Mesenchymal stem cell (in vitro differentiated cells and primary cell): ENCODE measurements at regions not wholly inside any gene's neighbourhood (a gene's known extent, or its start where the extent isn't known, plus 50 kb on each side); places are given as distances from the start of the nearest gene placed in this dataset.
A peak's percentile ranks its signal among the peaks of the same experiment; 100 is the strongest.

Experiments used
- DNase-seq: peaks from one replicate; pipeline ENCODE4 v3.0.0-alpha.2; 2013
- H2AFZ ChIP-seq: one replicate; pipeline ENCODE4 v1.6.1; 2013; ENCODE audit warnings: low read depth, mild to moderate bottlenecking, control low read depth, inconsistent platforms, low read length, moderate library complexity
- H2AK5ac ChIP-seq: 2 replicates; pipeline ENCODE4 v1.6.1; 2013; ENCODE audit warnings: low read length, moderate library complexity, mild to moderate bottlenecking, inconsistent platforms; ENCODE audit not compliant: severe bottlenecking
- H2BK120ac ChIP-seq: one replicate; pipeline ENCODE4 v1.6.1; 2013; ENCODE audit warnings: low read depth, mild to moderate bottlenecking, inconsistent platforms, low read length, moderate library complexity
- H2BK12ac ChIP-seq, 2 experiments: one replicate each; pipeline ENCODE4 v1.6.1; 2013; ENCODE audit warnings: inconsistent platforms in 2 of 2, low read length in 2 of 2, mild to moderate bottlenecking in 2 of 2, moderate library complexity in 2 of 2, control low read depth in 1 of 2
- H2BK15ac ChIP-seq: one replicate; pipeline ENCODE4 v1.6.1; 2013; ENCODE audit warnings: mild to moderate bottlenecking, low read depth, inconsistent platforms; ENCODE audit not compliant: poor library complexity, severe bottlenecking
- H2BK5ac ChIP-seq: 2 replicates; pipeline ENCODE4 v1.6.1; 2013; ENCODE audit warnings: low read depth, mild to moderate bottlenecking, low read length, control low read depth, inconsistent platforms; ENCODE audit not compliant: poor library complexity, severe bottlenecking
- H3K14ac ChIP-seq, 2 experiments: one replicate each; pipeline ENCODE4 v1.6.1; 2013; ENCODE audit warnings: inconsistent platforms in 2 of 2, low read length in 2 of 2, control low read depth in 1 of 2, mild to moderate bottlenecking in 1 of 2, moderate library complexity in 1 of 2
- H3K18ac ChIP-seq, 2 experiments: one replicate each; pipeline ENCODE4 v1.6.1; 2013; ENCODE audit warnings: inconsistent platforms in 2 of 2, low read length in 2 of 2, control low read depth in 1 of 2, low read depth in 1 of 2, mild to moderate bottlenecking in 1 of 2
- H3K23ac ChIP-seq, 2 experiments: one replicate each; pipeline ENCODE4 v1.6.1; 2013; ENCODE audit warnings: inconsistent platforms in 2 of 2, low read length in 2 of 2, mild to moderate bottlenecking in 2 of 2, moderate library complexity in 2 of 2, control low read depth in 1 of 2
- H3K27ac ChIP-seq: 2 replicates; pipeline ENCODE4 v1.5.1; 2013; ENCODE audit warnings: mild to moderate bottlenecking, moderate library complexity, low read length, control low read depth, inconsistent platforms; ENCODE audit not compliant: poor library complexity, severe bottlenecking
- H3K27me3 ChIP-seq, 2 experiments: 2 replicates each; pipeline versions ENCODE4 v1.6.1 to v1.7.0; 2013; ENCODE audit warnings: low read length in 2 of 2, mild to moderate bottlenecking in 2 of 2, moderate library complexity in 2 of 2, control low read depth in 1 of 2, inconsistent platforms in 1 of 2; ENCODE audit not compliant: control insufficient read depth in 1 of 2, insufficient read depth in 1 of 2
- H3K36me3 ChIP-seq, 2 experiments: 2 replicates each; pipeline versions ENCODE4 v1.6.1 to v1.7.0; 2013; ENCODE audit warnings: low read length in 2 of 2, control low read depth in 1 of 2, inconsistent platforms in 1 of 2, low read depth in 1 of 2, mild to moderate bottlenecking in 1 of 2; ENCODE audit not compliant: insufficient read depth in 2 of 2, control insufficient read depth in 1 of 2
- H3K4ac ChIP-seq, 2 experiments: one replicate each; pipeline ENCODE4 v1.6.1; 2013; ENCODE audit warnings: inconsistent platforms in 2 of 2, low read length in 2 of 2, mild to moderate bottlenecking in 2 of 2, moderate library complexity in 2 of 2, control low read depth in 1 of 2, low read depth in 1 of 2
- H3K4me1 ChIP-seq: 2 replicates; pipeline ENCODE4 v1.6.1; 2013; ENCODE audit warnings: low read depth, low read length, control low read depth; ENCODE audit not compliant: control insufficient read depth, insufficient read depth
- H3K4me2 ChIP-seq: 2 replicates; pipeline ENCODE4 v1.6.1; 2013; ENCODE audit warnings: low read length, mild to moderate bottlenecking, inconsistent platforms; ENCODE audit not compliant: poor library complexity, severe bottlenecking
- H3K4me3 ChIP-seq, 2 experiments: 2 replicates each; pipeline versions ENCODE4 v1.5.1 to v1.7.0; 2013; ENCODE audit warnings: low read length in 2 of 2, mild to moderate bottlenecking in 2 of 2, control low read depth in 1 of 2, low read depth in 1 of 2; ENCODE audit not compliant: insufficient read depth in 1 of 2
- H3K79me1 ChIP-seq: replicated peaks from 2 replicates; pipeline ENCODE4 v1.6.1; 2013; ENCODE audit warnings: mild to moderate bottlenecking, control low read depth, low read length, inconsistent platforms; ENCODE audit not compliant: poor library complexity, severe bottlenecking
- H3K9ac ChIP-seq: 2 replicates; pipeline ENCODE4 v1.7.0; 2013; ENCODE audit warnings: mild to moderate bottlenecking, low read length, moderate library complexity
- H3K9me3 ChIP-seq: 2 replicates; pipeline ENCODE4 v1.7.0; 2013; ENCODE audit warnings: mild to moderate bottlenecking, low read length; ENCODE audit not compliant: control insufficient read depth
- H4K8ac ChIP-seq: one replicate; pipeline ENCODE4 v1.6.1; 2013; ENCODE audit warnings: inconsistent platforms, mild to moderate bottlenecking, low read length, moderate library complexity
- H4K91ac ChIP-seq: one replicate; pipeline ENCODE4 v1.6.1; 2013; ENCODE audit warnings: mild to moderate bottlenecking, low read length, inconsistent platforms
- WGBS: methylation state at CpG from one replicate; pipeline ENCODE4 v1.1.7; 2013; ENCODE audit warnings: mixed read lengths; 5-methylcytosine and 5-hydroxymethylcytosine counted together

DNA sequence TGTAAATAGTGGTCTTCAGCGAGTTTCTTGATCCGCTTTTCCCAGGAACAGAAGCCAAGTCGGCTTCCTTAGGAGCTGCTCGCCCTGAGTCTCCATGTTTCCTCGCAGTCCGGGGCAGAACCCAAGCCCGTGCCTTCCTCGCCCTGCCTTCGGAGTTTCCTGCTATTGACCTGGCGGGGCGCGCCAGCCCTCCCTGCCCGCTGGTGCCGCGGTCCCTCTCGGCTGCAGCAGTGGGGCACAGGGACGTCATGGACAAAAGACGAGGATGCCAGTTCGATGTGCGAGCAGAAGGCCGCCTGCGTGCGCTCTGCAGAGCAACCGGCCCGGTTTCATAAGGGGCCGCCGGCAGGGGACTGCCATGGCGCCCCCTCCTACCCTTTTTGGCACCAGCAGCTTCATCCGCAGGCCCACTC is 156.6 kb downstream of the TM9SF2 start:
- Histone ChIP-seq H3K4me3 (peak overlapping the region; percentile 38 to 76), H3K27me3 (peaks cover 0 to 3% of the 10 kb centered on the region in 2 experiments), H2AK5ac (no peak overlapping the region), H3K4me1 (peaks cover 16% of the 10 kb centered on the region), H3K36me3 (no peaks in the 10 kb centered on the region), H2BK12ac (no peak overlapping the region), H3K9ac (peak overlapping the region; percentile 93), H3K23ac (no peak overlapping the region), H3K14ac (peak overlapping the region in 1 of 2 experiments; percentile 37), H2AFZ (peak overlapping the region; percentile 97), H3K4ac (peak overlapping the region in 1 of 2 experiments; percentile 94), H4K8ac (peak overlapping the region; percentile 99), H3K27ac (peak overlapping the region; percentile 97), H2BK120ac (peak overlapping the region; percentile 82), H3K18ac (peak overlapping the region; percentile 62 to 91), H3K9me3 (no peaks in the 10 kb centered on the region), H4K91ac (peak overlapping the region; percentile 48), H3K79me1 (peaks cover 3% of the 10 kb centered on the region), H3K4me2 (peak overlapping the region; percentile 95), H2BK15ac (peak overlapping the region; percentile 99), H2BK5ac (peak overlapping the region; percentile 99)
- WGBS = 31% methylated on average over 27 of the region's 29 CpGs
- peak; percentile 29 for DNase-seq

DNA sequence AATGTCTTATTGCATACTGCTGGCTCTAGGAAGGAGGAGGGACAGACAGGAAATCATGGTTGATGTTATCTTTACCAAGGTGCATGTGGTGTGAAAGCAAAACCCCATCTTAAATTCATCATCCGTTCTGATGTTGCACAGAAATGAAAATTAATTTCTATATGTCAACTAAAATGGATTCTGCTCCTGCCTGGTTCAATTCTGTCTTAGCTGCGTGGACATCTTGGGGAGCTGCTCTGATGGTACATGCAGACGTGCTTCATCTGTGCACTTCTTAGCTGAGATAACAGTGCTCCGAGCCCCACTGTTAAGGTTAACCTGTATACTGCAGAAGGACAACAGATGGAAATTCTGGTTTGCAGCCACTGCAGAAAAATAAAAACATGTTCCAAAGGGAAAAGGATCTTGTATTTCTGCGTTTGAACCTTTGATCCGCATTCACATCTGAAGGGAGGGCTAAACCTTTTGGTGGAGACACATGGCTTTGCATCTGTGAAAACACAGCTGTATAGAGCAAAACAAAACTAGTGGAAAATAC is 155.6 kb downstream of the TM9SF2 start:
- WGBS = 82% methylated on average over 6 of the region's 6 CpGs
- no peak overlapping the region for H3K4ac ChIP-seq
- peak overlapping the region; percentile 93 for H3K9ac ChIP-seq
- H3K36me3 ChIP-seq = no peaks in the 10 kb centered on the region
- no peak overlapping the region for H2BK5ac ChIP-seq
- H3K4me2 ChIP-seq = peak overlapping the region; percentile 7
- H4K8ac ChIP-seq = no peak overlapping the region
- H3K23ac ChIP-seq = no peak overlapping the region
- no peak overlapping the region for H2BK15ac ChIP-seq
- no peak overlapping the region for H3K18ac ChIP-seq
- H3K4me1 ChIP-seq = peaks cover 17% of the 10 kb centered on the region
- no peak overlapping the region for H2AK5ac ChIP-seq
- no peak overlapping the region for H2AFZ ChIP-seq
- H3K27me3 ChIP-seq = peaks cover 0 to 3% of the 10 kb centered on the region in 2 experiments
- DNase-seq = no peak
- peaks cover 3% of the 10 kb centered on the region for H3K79me1 ChIP-seq
- H3K4me3 ChIP-seq = no peak overlapping the region
- peak overlapping the region; percentile 36 for H3K27ac ChIP-seq
- no peak overlapping the region for H3K14ac ChIP-seq
- H2BK12ac ChIP-seq = no peak overlapping the region
- no peaks in the 10 kb centered on the region for H3K9me3 ChIP-seq
- no peak overlapping the region for H2BK120ac ChIP-seq
- no peak overlapping the region for H4K91ac ChIP-seq

DNA sequence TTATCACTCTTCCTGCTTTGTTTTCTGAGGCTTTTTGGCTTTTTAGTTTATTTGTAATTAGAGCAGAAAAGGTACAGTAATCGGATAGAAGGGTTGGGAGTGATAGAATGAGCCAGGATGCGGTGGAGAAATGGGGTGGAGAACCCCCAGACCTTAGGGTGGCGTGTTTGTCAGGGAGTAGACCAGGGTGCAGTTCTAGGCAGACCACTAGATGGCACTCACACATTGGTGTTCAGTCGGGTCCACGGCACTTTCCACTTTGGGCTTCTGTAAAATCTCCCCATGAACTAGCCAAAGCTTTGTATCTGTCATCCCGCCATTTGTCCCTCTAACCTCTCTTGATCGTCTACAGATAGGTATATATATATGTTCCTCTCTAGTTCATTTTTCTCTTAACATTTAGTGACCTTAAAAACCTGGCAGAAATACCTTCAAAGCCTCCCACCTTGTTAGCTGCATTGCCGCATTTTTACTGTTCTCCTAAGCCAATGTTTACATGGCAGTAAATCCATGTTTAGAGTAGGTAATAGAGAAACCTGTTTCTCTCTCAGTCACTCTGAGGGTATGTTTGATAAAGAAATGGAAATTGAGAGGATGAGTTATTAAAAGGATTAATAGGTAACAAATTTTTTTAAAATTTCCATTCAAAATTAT is 154.9 kb downstream of the TM9SF2 start:
- Histone ChIP-seq H2BK5ac (peak overlapping the region; percentile 5), H2BK120ac (no peak overlapping the region), H3K9ac (peak overlapping the region; percentile 59), H2AK5ac (no peak overlapping the region), H3K27me3 (peaks cover 0 to 3% of the 10 kb centered on the region in 2 experiments), H4K8ac (no peak overlapping the region), H3K79me1 (peaks cover 3% of the 10 kb centered on the region), H3K27ac (peak overlapping the region; percentile 87), H2BK12ac (no peak overlapping the region), H3K23ac (no peak overlapping the region), H3K36me3 (no peaks in the 10 kb centered on the region), H3K18ac (no peak overlapping the region), H2AFZ (no peak overlapping the region), H3K4me1 (peaks cover 17% of the 10 kb centered on the region), H3K4me3 (no peak overlapping the region), H3K4ac (no peak overlapping the region), H3K14ac (no peak overlapping the region), H3K4me2 (peak overlapping the region; percentile 41), H3K9me3 (no peaks in the 10 kb centered on the region), H4K91ac (no peak overlapping the region), H2BK15ac (no peak overlapping the region)
- 19% methylated on average over 5 of the region's 8 CpGs for WGBS
- DNase-seq = peak; percentile 71

DNA sequence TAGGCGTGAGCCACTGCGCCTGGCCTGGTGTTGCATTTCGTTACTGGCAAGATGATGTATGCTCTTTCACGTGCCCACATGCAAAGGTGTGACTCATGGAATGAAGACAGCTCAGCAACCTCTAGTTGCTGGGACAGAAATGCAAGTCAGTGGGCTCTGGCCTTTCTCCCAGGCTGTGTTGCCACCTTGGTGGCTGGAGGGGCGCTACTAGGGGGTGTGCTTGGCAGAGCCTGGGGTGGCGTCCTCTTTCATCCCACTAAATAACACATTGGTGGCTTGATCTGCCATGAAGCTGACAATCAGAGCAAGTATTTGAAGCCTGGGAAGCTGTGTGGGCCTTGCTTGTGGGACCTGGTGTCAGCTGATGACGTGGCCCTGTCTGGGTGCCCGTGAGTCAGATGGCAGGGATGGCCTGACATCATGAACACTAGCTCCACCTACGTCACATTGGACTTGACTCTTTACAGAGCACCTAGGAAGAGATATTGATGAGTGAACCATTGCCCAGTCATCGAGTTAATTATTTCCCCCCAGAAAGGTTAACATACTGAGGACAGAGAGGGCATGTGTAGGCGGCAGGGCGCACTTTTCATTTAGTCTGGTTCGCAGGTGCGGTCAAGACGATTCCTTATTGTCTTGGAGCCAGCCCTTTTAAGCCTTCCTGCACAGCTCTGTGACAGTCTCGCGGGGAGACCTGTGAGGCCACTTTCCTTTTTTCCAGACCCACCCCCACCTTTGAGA is 154.2 kb downstream of the TM9SF2 start:
- Histone ChIP-seq H3K4me3 (no peak overlapping the region), H3K36me3 (no peaks in the 10 kb centered on the region), H2BK120ac (no peak overlapping the region), H3K18ac (no peak overlapping the region), H3K27ac (peak overlapping the region; percentile 87), H2AK5ac (peak overlapping the region; percentile 61), H3K4me1 (peaks cover 17% of the 10 kb centered on the region), H4K8ac (peak overlapping the region; percentile 29), H3K4me2 (peak overlapping the region; percentile 41), H2BK5ac (peak overlapping the region; percentile 50), H3K79me1 (peaks cover 3% of the 10 kb centered on the region), H2BK15ac (no peak overlapping the region), H4K91ac (no peak overlapping the region), H3K9ac (peak overlapping the region; percentile 59), H2AFZ (no peak overlapping the region), H3K27me3 (peaks cover 0 to 6% of the 10 kb centered on the region in 2 experiments), H3K14ac (no peak overlapping the region), H3K4ac (no peak overlapping the region), H3K9me3 (no peaks in the 10 kb centered on the region), H2BK12ac (no peak overlapping the region), H3K23ac (no peak overlapping the region)
- DNase-seq = peak; percentile 9
- 74% methylated on average over 15 of the region's 17 CpGs for WGBS
